ENCODE measurements at regions not wholly inside any gene's neighbourhood (a gene's known extent, or its start where the extent isn't known, plus 50 kb on each side); places are given as distances from the start of the nearest gene placed in this dataset.

GRCh38 chr1:239765163-239765562 is 326.5 kb upstream of the FMN2 start:
- TF ChIP-seq EZH2 (IDR thresholded peaks at IDR 0.05; ENCODE audit: borderline replicate concordance) (no peak), EZH2phosphoT487 (IDR thresholded peaks at IDR 0.05; ENCODE audit: low read depth, severe bottlenecking, unreplicated experiment) (no peak), CTCF (IDR thresholded peaks at IDR 0.05; ENCODE audit: poor library complexity) (no peak)

All from hepatocyte (in vitro differentiated cells).